RWPE1 (cell line): ENCODE measurements at regions not wholly inside any gene's neighbourhood (a gene's known extent, or its start where the extent isn't known, plus 50 kb on each side); places are given as distances from the start of the nearest gene placed in this dataset.
"Not testable (repeated sequence)": the region's sequence is repeated elsewhere in the genome, so short reads cannot be mapped to it uniquely, and the experiment has no call there.

Experiments used
- CTCF ChIA-PET: fragments of 350-600 bp; sonication (Branson Sonifier 250); formaldehyde crosslinking; extraction: SDS; loops from one replicate; lab custom pipeline; 2021; lab: Yijun Ruan, JAX
- POLR2A ChIA-PET: fragments of 400-600 bp; formaldehyde crosslinking; extraction: SDS; loops from one replicate; lab custom pipeline; 2020; ENCODE audit warnings: antibody characterized with exemption; ENCODE audit not compliant: low non-redundant PET; lab: Yijun Ruan, JAX
- DNase-seq: peaks from one replicate; pipeline ENCODE4 v3.0.0; 2012; ENCODE audit warnings: low spot score
- H3K27ac ChIP-seq: fragments of 450-650 bp; 2 replicates; pipeline ENCODE4 v1.5.1; 2017
- TF ChIP-seq, protein P1 (sequence below): fragments of 450-650 bp; conservative IDR thresholded peaks from 2 replicates; pipeline ENCODE4 v1.5.1; 2017; ENCODE audit warnings: low read depth, mild to moderate bottlenecking

DNA sequence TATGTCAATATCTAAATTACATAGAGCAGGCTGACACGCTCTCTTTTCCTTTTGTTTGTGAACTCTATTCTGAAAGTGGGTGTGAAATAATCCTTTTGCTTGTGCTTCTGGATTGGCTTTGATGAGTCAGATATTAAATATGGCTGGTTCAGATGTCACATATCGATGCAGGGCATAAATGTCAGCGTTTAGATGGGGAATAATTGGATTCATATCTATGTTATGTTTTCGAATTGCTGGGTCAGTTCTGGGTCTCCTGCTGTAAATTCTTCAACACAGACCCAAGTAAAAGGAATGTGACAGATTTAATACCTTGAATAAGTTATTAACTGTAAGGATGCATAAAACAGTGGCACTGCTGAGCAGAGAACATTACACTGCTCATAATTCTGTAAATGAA, 118.7 kb upstream of the SNX2 start:
- TF ChIP-seq, protein P1, sequence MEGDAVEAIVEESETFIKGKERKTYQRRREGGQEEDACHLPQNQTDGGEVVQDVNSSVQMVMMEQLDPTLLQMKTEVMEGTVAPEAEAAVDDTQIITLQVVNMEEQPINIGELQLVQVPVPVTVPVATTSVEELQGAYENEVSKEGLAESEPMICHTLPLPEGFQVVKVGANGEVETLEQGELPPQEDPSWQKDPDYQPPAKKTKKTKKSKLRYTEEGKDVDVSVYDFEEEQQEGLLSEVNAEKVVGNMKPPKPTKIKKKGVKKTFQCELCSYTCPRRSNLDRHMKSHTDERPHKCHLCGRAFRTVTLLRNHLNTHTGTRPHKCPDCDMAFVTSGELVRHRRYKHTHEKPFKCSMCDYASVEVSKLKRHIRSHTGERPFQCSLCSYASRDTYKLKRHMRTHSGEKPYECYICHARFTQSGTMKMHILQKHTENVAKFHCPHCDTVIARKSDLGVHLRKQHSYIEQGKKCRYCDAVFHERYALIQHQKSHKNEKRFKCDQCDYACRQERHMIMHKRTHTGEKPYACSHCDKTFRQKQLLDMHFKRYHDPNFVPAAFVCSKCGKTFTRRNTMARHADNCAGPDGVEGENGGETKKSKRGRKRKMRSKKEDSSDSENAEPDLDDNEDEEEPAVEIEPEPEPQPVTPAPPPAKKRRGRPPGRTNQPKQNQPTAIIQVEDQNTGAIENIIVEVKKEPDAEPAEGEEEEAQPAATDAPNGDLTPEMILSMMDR, result no peak
- ChIA-PET POLR2A (no interaction called here), CTCF (no interaction called here)
- no peak overlapping the region for H3K27ac ChIP-seq
- DNase-seq, result no peak

DNA sequence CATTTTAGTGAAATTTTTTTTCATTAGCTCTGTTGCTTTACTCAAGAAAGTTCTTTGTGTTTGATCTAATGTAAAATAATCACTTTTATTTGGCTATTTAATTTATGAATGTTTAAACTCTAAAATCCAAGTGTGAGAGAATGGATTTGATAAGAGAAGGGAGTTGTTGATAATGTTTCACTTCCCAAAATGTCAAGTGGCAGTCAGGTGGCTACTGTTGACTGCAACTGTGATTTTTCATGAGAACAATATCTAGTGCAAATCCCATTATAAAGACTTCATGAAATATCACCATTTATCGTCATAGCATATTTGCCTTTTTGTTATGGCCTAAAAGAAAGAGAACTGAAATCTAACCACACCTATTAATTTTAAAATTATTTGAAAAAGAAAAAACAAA, 118.3 kb upstream of the SNX2 start:
- TF ChIP-seq, protein P1, result no peak
- ChIA-PET POLR2A (no interaction called here), CTCF (no interaction called here)
- DNase-seq, result no peak
- no peak overlapping the region for H3K27ac ChIP-seq

DNA sequence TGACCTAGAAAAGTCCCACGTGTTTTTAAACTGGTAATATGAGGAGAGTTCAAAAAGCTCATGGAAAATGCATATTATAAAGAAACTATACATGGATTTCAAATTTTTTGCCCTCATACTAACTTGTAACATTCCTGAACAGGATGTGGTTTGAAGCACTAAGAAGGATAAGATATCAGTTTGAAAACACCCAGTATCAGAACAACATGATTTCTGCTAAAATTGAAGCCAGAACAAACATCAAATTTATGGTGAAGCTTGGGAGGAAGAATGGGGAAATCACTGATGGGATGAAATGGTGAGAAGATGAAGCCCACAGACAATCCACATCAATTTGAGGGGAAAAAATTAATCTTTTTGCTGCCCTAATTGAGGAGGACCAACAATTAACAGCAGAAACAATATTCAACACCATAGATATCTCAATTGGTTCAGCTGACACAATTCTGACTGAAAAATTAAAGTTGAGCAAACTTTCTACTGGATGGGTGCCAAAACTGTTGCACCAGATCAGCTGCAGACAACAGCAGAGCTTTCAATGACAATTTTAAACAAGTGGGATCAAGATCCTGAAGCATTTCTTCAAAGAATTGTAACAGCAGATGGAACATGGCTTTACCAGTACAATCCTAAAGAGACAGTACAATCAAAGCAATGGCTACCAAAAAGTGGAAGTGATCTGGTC, 113.2 kb upstream of the SNX2 start:
- ChIA-PET POLR2A (no interaction called here), CTCF (no interaction called here)
- TF ChIP-seq, protein P1, result no peak
- DNase-seq, result no peak
- no peak overlapping the region for H3K27ac ChIP-seq

DNA sequence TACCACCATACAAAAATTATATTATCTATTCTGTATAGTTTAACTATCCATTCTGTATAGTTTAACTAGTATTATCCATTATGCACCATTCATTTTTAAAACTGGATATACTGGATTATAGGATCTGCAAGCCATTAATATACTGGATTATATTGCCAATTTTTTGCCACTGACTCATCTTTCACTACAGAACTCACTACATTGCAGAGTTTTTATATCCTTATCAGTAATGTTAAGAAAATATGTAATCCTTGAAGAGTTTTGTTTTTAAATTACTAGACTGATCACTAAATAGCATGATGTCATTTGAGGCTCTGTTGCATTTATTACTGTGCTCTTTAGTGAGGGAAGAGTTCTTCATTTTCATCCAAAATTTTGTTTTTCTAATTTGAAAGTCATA, 109.8 kb upstream of the SNX2 start:
- CTCF ChIA-PET, result no interaction called here
- no peak for DNase-seq

DNA sequence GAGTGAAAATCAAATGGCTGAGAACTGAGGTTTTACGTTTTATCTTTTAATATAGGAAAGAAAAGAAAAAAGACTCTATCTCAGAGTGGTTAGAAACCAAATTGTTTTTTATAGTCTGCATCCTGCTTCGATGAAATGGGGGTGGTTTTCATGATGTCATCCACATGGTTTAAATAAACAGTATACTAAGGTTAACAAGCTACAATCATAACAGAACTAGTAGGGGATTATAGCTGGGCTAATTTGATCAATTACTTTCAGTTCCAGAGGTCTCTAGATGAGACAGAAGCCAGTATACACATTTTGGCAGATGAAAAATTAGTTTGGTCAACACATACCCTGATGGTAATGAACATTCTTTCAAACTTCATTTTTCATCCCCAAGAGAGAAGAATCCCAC, 106.3 kb upstream of the SNX2 start:
- TF ChIP-seq, protein P1, result no peak
- DNase-seq, result no peak

More for the DNA sequence above, 109.8 kb upstream of the SNX2 start:
- no peak overlapping the region for H3K27ac ChIP-seq
- TF ChIP-seq, protein P1, result no peak
- POLR2A ChIA-PET, result interaction anchor here (0.5 kb wide), 1 partner anchor 11 kb away, joined by 3 read pairs; no protein-coding TSS in a partner anchor

DNA sequence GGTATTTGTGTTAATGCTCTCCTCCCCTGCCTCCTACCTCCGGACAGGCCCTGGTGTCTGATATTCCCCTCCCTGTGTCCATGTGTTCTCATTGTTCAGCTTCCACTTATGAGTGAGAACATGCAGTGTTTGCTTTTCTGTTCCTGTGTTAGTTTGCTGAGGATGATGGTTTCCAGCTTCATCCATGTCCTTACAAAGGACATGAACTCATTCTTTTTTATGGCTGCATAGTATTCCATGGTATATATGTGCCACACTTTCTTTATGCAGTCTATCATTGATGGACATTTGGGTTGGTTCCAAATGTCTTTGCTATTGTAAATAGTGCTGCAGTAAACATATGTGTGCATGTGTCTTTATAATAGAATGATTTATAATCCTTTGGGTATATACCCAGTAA, 105.2 kb upstream of the SNX2 start:
- POLR2A ChIA-PET, DNase-seq, CTCF ChIA-PET, H3K27ac ChIP-seq: not testable (repeated sequence)

More for the DNA sequence above, 106.3 kb upstream of the SNX2 start:
- ChIA-PET POLR2A (no interaction called here), CTCF (interaction anchor here (0.5 kb wide), 1 partner anchor 11 kb away, joined by 3 read pairs; no protein-coding TSS in a partner anchor)
- H3K27ac ChIP-seq, result no peak overlapping the region

DNA sequence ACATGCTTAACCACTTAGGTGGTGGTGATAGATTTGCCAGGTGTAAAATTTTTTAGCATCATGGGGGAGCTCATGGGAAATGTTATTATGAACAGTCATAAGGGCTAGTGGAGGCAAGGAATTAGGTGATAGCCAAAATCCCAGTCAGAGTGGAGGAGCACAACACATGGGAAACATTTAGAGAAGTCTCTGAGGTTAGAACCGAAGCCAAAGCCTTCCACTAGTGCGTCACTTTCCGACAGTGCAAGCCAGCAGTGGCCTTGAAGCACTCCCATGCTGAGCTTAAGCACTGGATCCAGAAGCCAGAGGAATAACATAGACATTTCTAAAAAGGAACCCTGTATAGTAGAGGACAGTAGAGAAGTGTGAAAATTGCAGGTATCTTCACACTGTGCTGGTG, 101.5 kb upstream of the SNX2 start:
- TF ChIP-seq, protein P1, result no peak
- ChIA-PET CTCF (no interaction called here), POLR2A (no interaction called here)
- no peak for DNase-seq
- no peak overlapping the region for H3K27ac ChIP-seq
